ENCODE measurements at regions not wholly inside any gene's neighbourhood (a gene's known extent, or its start where the extent isn't known, plus 50 kb on each side); places are given as distances from the start of the nearest gene placed in this dataset.

DNA sequence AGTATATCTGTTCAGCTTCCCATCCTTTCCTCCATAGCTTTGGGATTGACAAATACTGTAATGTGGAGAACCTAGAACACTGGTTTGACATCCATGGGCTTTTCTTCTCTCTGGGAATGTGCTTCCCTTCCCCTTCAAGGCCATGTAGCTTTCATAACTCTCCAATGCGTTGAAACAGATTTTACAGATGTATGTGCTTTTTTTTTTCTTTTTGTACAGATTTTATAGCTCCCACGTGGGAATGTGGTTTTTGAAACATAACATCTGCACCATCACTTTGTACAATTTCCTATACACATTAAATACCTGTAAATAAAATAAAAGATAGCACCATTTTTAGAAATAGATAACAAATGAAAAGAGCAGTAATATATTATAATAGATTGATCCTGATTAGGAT, 138.5 kb upstream of the TMPRSS15 start:
- no peak for TF ChIP-seq CTCF (IDR thresholded peaks at IDR 0.05; ENCODE audit: low read depth, low read length)
- TF ChIP-seq POLR2A (IDR thresholded peaks at IDR 0.05; ENCODE audit: extremely low read depth, insufficient read length) = no peak
